Fibroblast of lung (primary cell): ENCODE measurements at regions not wholly inside any gene's neighbourhood (a gene's known extent, or its start where the extent isn't known, plus 50 kb on each side); places are given as distances from the start of the nearest gene placed in this dataset.

ENCODE experiments used
- DNase-seq, 2 donors: peaks; one replicate each; pipeline versions ENCODE4 v3.0.0 to v3.0.0-alpha.2; 2010; ENCODE audit warnings: low read depth in 2 of 2
- H2AFZ ChIP-seq: 2 replicates; pipeline ENCODE4 v1.5.1; 2012; ENCODE audit warnings: low read length, control low read depth, inconsistent platforms
- H3K27ac ChIP-seq: 2 replicates; pipeline ENCODE4 v1.5.1; 2011; ENCODE audit warnings: low read length, control low read depth; ENCODE audit not compliant: insufficient read depth
- H3K27me3 ChIP-seq: 2 replicates; pipeline ENCODE4 v1.5.1; 2011; ENCODE audit warnings: mild to moderate bottlenecking, low read length; ENCODE audit not compliant: control insufficient read depth, insufficient read depth
- H3K36me3 ChIP-seq: 2 replicates; pipeline ENCODE4 v1.5.1; 2011; ENCODE audit warnings: low read length; ENCODE audit not compliant: control insufficient read depth, insufficient read depth
- H3K4me1 ChIP-seq: 2 replicates; pipeline ENCODE4 v1.5.1; 2011; ENCODE audit warnings: low read length; ENCODE audit not compliant: control insufficient read depth, insufficient read depth; ENCODE audit errors: extremely low read depth
- H3K4me2 ChIP-seq: 2 replicates; pipeline ENCODE4 v1.5.1; 2011; ENCODE audit warnings: low read length, control low read depth; ENCODE audit not compliant: insufficient read depth; ENCODE audit errors: extremely low read depth
- H3K4me3 ChIP-seq, 4 experiments: fragments of 200-600 bp in 1 of 4; sonication (generic) in 1 of 4; replicated peaks in 1 of 4; 2 replicates each; pipeline ENCODE4 v1.5.1; 2011 to 2016; ENCODE audit warnings: low read length in 4 of 4, low read depth in 3 of 4, mild to moderate bottlenecking in 3 of 4, control low read depth in 2 of 4, inconsistent platforms in 1 of 4, mixed read lengths in 1 of 4; ENCODE audit not compliant: insufficient read depth in 1 of 4; ENCODE audit errors: control extremely low read depth in 1 of 4
- H3K79me2 ChIP-seq: 2 replicates; pipeline ENCODE4 v1.5.1; 2012; ENCODE audit warnings: mild to moderate bottlenecking, low read length, inconsistent platforms; ENCODE audit not compliant: control insufficient read depth, insufficient read depth
- H3K9ac ChIP-seq: 2 replicates; pipeline ENCODE4 v1.5.1; 2011; ENCODE audit warnings: mild to moderate bottlenecking, low read length, control low read depth; ENCODE audit not compliant: insufficient read depth
- H3K9me3 ChIP-seq: 2 replicates; pipeline ENCODE4 v1.5.1; 2012; ENCODE audit warnings: low read depth, low read length; ENCODE audit not compliant: control insufficient read depth, insufficient read depth
- H4K20me1 ChIP-seq: 2 replicates; pipeline ENCODE4 v1.5.1; 2011; ENCODE audit warnings: low read length; ENCODE audit not compliant: control insufficient read depth, insufficient read depth; ENCODE audit errors: extremely low read depth
- EZH2 ChIP-seq: IDR thresholded peaks from 2 replicates; pipeline ENCODE4 v1.5.1; 2012; ENCODE audit warnings: low read length, control low read depth, mild to moderate bottlenecking; ENCODE audit errors: missing control alignments
- TF ChIP-seq, protein P1 (sequence below), 2 donors: IDR thresholded peaks in 1 of 2; conservative IDR thresholded peaks in 1 of 2; 1 replicate in 1 of 2; 2 replicates in 1 of 2; pipeline ENCODE4 v1.5.1; 2011 to 2012; ENCODE audit warnings: low read length in 2 of 2, control low read depth in 1 of 2, inconsistent platforms in 1 of 2, low read depth in 1 of 2, mild to moderate bottlenecking in 1 of 2

DNA sequence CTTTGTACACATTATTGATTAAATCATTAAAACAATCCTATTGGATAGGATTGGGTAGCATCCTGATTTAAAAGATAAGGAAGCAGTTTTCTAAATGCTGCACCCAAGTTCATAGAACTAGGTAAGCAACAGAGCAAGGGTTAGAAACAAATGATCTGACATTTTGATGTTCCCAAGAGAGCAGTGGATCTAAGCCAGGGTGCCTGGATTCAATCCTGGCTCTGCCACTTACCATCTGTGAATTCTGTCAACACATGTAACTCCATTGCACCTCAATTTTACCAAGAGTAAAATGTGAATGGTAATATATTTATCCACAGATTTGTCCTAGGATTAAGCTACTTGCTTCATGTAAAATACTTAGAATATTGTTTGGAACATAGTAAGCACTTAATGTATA is 982.6 kb upstream of the FANCL start:
- Histone ChIP-seq H3K79me2 (no peaks in the 10 kb centered on the region), H3K36me3 (no peaks in the 10 kb centered on the region), H4K20me1 (no peaks in the 10 kb centered on the region), H3K4me3 (no peak overlapping the region), H3K9me3 (no peaks in the 10 kb centered on the region), H3K4me1 (no peaks in the 10 kb centered on the region), H2AFZ (no peak overlapping the region), H3K4me2 (no peak overlapping the region), H3K27ac (no peak overlapping the region), H3K27me3 (no peaks in the 10 kb centered on the region), H3K9ac (no peak overlapping the region)
- TF ChIP-seq EZH2, result no peak
- TF ChIP-seq, protein P1, sequence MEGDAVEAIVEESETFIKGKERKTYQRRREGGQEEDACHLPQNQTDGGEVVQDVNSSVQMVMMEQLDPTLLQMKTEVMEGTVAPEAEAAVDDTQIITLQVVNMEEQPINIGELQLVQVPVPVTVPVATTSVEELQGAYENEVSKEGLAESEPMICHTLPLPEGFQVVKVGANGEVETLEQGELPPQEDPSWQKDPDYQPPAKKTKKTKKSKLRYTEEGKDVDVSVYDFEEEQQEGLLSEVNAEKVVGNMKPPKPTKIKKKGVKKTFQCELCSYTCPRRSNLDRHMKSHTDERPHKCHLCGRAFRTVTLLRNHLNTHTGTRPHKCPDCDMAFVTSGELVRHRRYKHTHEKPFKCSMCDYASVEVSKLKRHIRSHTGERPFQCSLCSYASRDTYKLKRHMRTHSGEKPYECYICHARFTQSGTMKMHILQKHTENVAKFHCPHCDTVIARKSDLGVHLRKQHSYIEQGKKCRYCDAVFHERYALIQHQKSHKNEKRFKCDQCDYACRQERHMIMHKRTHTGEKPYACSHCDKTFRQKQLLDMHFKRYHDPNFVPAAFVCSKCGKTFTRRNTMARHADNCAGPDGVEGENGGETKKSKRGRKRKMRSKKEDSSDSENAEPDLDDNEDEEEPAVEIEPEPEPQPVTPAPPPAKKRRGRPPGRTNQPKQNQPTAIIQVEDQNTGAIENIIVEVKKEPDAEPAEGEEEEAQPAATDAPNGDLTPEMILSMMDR (conservative IDR thresholded peaks at IDR 0.05 in 1 of 2, IDR thresholded peaks at IDR 0.05 in 1 of 2; ENCODE audit: low read depth in 1 of 2, low read length in 2 of 2), result no peak
- no peak for DNase-seq

DNA sequence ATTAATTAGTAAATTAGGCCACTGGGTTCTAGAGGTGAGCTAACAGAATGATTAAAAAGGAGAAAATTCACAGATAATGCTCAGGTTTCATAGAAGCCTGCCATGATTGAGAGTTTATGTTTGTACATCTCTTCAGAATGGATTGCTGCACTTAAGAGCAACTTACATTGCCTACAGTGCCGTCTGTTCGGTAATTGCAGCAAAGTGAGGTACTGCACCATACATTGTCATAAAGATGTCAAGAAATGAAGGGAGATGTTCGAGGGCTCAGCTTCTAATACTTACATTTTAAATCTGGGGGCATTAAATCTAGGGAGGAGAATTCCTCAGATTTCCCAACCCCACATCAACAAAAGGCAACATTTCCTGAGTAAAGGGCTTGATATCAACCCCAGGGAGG is 976.2 kb upstream of the FANCL start:
- Histone ChIP-seq H3K4me2 (no peak overlapping the region), H3K9ac (no peak overlapping the region), H2AFZ (no peak overlapping the region), H3K9me3 (no peaks in the 10 kb centered on the region), H3K4me3 (no peak overlapping the region), H3K36me3 (no peaks in the 10 kb centered on the region), H3K27ac (no peak overlapping the region), H4K20me1 (no peaks in the 10 kb centered on the region), H3K79me2 (no peaks in the 10 kb centered on the region), H3K4me1 (no peaks in the 10 kb centered on the region), H3K27me3 (no peaks in the 10 kb centered on the region)
- TF ChIP-seq, protein P1 (conservative IDR thresholded peaks at IDR 0.05 in 1 of 2, IDR thresholded peaks at IDR 0.05 in 1 of 2; ENCODE audit: low read depth in 1 of 2, low read length in 2 of 2), result no peak
- TF ChIP-seq EZH2, result no peak
- no peak for DNase-seq

DNA sequence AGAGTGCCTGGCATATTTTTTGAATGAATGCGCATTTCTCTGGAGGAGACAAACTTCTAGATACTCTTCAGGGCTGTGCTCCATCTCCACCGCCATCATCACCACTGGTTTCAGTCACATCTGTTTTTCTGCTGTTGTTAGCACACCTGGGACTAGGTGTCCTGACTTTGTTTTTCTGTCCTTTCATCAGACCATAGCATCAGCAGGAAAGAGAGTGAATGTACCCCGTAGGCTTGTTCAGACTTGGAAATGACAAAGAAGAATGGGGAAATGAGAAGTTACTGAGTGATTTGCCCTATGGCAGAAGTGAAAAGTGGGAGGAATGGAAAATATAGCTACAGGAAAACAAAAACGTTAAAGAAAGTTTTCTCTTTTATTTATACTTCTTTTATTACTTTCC is 965.2 kb upstream of the FANCL start:
- H3K36me3 ChIP-seq, result no peaks in the 10 kb centered on the region
- H3K4me3 ChIP-seq, result no peak overlapping the region
- H3K4me2 ChIP-seq, result no peak overlapping the region
- H3K4me1 ChIP-seq, result no peaks in the 10 kb centered on the region
- no peak overlapping the region for H3K27ac ChIP-seq
- no peaks in the 10 kb centered on the region for H3K27me3 ChIP-seq
- no peaks in the 10 kb centered on the region for H3K9me3 ChIP-seq
- TF ChIP-seq EZH2, result no peak
- TF ChIP-seq, protein P1 (conservative IDR thresholded peaks at IDR 0.05 in 1 of 2, IDR thresholded peaks at IDR 0.05 in 1 of 2; ENCODE audit: low read depth in 1 of 2, low read length in 2 of 2), result no peak
- no peaks in the 10 kb centered on the region for H4K20me1 ChIP-seq
- DNase-seq, result no peak
- H2AFZ ChIP-seq, result no peak overlapping the region
- H3K9ac ChIP-seq, result no peak overlapping the region
- H3K79me2 ChIP-seq, result no peaks in the 10 kb centered on the region
